ENCODE measurements at regions not wholly inside any gene's neighbourhood (a gene's known extent, or its start where the extent isn't known, plus 50 kb on each side); places are given as distances from the start of the nearest gene placed in this dataset.

- no peaks in the 10 kb centered on the region for H3K27me3 ChIP-seq
- H3K4me1 ChIP-seq: no peaks in the 10 kb centered on the region
- no peak for DNase-seq
- no peak overlapping the region for H3K27ac ChIP-seq
- intact Hi-C loops (cut with DNase I): no loop called here
- H3K9me3 ChIP-seq: no peaks in the 10 kb centered on the region
- TF ChIP-seq CTCF (IDR thresholded peaks at IDR 0.05): no peak
- H3K36me3 ChIP-seq: no peaks in the 10 kb centered on the region
- no peak overlapping the region for H3K9ac ChIP-seq (ENCODE audit: low read depth in 2 of 2, low read length in 2 of 2)
- H3K4me3 ChIP-seq: no peak overlapping the region
Observed at GRCh38 chr9:26391036-26391435, 501.6 kb downstream of the CAAP1 start.

GRCh38 chr9:26375448-26375847 is 517.2 kb downstream of the CAAP1 start:
- Histone ChIP-seq H3K27me3 (no peaks in the 10 kb centered on the region), H3K9me3 (no peaks in the 10 kb centered on the region), H3K4me1 (no peaks in the 10 kb centered on the region), H3K36me3 (no peaks in the 10 kb centered on the region), H3K4me3 (no peak overlapping the region), H3K9ac (ENCODE audit: low read depth in 2 of 2, low read length in 2 of 2) (no peak overlapping the region), H3K27ac (no peak overlapping the region)
- DNase-seq: no peak
- intact Hi-C loops (cut with DNase I): no loop called here
- TF ChIP-seq CTCF (IDR thresholded peaks at IDR 0.05): no peak

GRCh38 chr9:26373616-26374015 is 519.0 kb downstream of the CAAP1 start:
- no peaks in the 10 kb centered on the region for H3K9me3 ChIP-seq
- no peak for TF ChIP-seq CTCF (IDR thresholded peaks at IDR 0.05)
- no peaks in the 10 kb centered on the region for H3K27me3 ChIP-seq
- no peak for DNase-seq
- no peak overlapping the region for H3K9ac ChIP-seq (ENCODE audit: low read depth in 2 of 2, low read length in 2 of 2)
- no peak overlapping the region for H3K4me3 ChIP-seq
- no peaks in the 10 kb centered on the region for H3K4me1 ChIP-seq
- no peaks in the 10 kb centered on the region for H3K36me3 ChIP-seq
- no peak overlapping the region for H3K27ac ChIP-seq
- intact Hi-C loops (cut with DNase I): no loop called here

- Histone ChIP-seq H3K9me3 (no peaks in the 10 kb centered on the region), H3K36me3 (no peaks in the 10 kb centered on the region)
Observed at GRCh38 chr9:26371236-26371635, 521.4 kb downstream of the CAAP1 start.

GRCh38 chr9:26369093-26369492 is 523.5 kb downstream of the CAAP1 start:
- Histone ChIP-seq H3K9me3 (no peaks in the 10 kb centered on the region), H3K27me3 (no peaks in the 10 kb centered on the region), H3K27ac (no peak overlapping the region), H3K9ac (ENCODE audit: low read depth in 2 of 2, low read length in 2 of 2) (no peak overlapping the region), H3K36me3 (no peaks in the 10 kb centered on the region), H3K4me1 (no peaks in the 10 kb centered on the region), H3K4me3 (no peak overlapping the region)
- no peak for DNase-seq
- TF ChIP-seq CTCF (IDR thresholded peaks at IDR 0.05): no peak
- intact Hi-C loops (cut with DNase I): no loop called here

More at GRCh38 chr9:26371236-26371635, 521.4 kb downstream of the CAAP1 start:
- no peak for TF ChIP-seq CTCF (IDR thresholded peaks at IDR 0.05)
- Histone ChIP-seq H3K27me3 (no peaks in the 10 kb centered on the region), H3K27ac (no peak overlapping the region), H3K4me3 (no peak overlapping the region), H3K9ac (ENCODE audit: low read depth in 2 of 2, low read length in 2 of 2) (no peak overlapping the region), H3K4me1 (no peaks in the 10 kb centered on the region)
- no peak for DNase-seq
- intact Hi-C loops (cut with DNase I): no loop called here

GRCh38 chr9:26368241-26368640 is 524.4 kb downstream of the CAAP1 start:
- DNase-seq: no peak

More at GRCh38 chr9:26368241-26368640, 524.4 kb downstream of the CAAP1 start:
- H3K36me3 ChIP-seq: no peaks in the 10 kb centered on the region
- H3K9me3 ChIP-seq: no peaks in the 10 kb centered on the region
- no peaks in the 10 kb centered on the region for H3K27me3 ChIP-seq
- H3K9ac ChIP-seq (ENCODE audit: low read depth in 2 of 2, low read length in 2 of 2): no peak overlapping the region
- H3K4me3 ChIP-seq: no peak overlapping the region
- no peak overlapping the region for H3K27ac ChIP-seq
- no peaks in the 10 kb centered on the region for H3K4me1 ChIP-seq
- TF ChIP-seq CTCF (IDR thresholded peaks at IDR 0.05): no peak
- intact Hi-C loops (cut with DNase I): no loop called here
